GM18861 (cell line): ENCODE measurements at regions not wholly inside any gene's neighbourhood (a gene's known extent, or its start where the extent isn't known, plus 50 kb on each side); places are given as distances from the start of the nearest gene placed in this dataset.
"Not testable (repeated sequence)": the region's sequence is repeated elsewhere in the genome, so short reads cannot be mapped to it uniquely, and the experiment has no call there.

ENCODE experiments used
- ATAC-seq: cut with Tn5 transposase; IDR thresholded peaks from one replicate; pipeline ENCODE4 v1.9.1; 2021; ENCODE audit not compliant: unreplicated experiment

DNA sequence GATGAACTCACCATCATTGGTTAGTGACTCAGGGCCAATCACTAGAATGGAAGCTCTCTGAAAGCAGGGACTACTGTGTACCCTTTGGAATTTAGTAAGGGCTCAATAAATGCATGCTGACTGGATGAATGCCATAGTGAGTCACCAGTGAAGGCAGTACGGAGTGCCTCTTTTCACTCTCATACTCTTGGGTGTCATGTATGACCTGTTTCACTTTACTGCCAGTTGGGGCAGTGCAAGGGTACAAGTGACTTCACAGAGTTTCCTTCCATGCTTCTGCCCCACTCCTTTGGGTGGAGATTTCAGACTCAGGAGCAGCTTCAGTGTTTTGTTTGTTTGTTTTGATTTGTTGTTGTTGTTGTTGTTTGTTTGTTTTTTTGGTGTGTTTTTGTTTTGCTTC is 57.7 kb downstream of the SOX3 start:
- no peak for ATAC-seq

DNA sequence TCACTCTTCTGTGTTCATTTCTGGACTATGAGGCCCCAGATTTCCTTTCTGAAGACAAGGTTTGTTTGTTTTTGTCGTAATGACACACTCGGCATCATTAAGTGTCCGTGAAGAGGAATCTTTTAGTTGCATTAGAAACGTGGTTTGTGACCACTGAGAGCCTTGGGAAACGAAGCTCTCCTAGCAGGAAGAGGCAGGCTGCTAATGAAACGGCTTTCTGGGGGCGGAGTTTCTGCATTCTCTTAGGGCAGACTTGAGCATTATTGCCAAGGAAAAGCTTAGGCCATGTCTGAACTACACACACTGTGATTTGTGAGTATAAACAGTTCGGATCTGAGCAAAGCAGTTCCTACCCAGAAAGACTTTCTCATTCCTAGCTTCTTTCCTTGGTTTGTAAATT is 64.0 kb downstream of the SOX3 start:
- ATAC-seq = no peak

DNA sequence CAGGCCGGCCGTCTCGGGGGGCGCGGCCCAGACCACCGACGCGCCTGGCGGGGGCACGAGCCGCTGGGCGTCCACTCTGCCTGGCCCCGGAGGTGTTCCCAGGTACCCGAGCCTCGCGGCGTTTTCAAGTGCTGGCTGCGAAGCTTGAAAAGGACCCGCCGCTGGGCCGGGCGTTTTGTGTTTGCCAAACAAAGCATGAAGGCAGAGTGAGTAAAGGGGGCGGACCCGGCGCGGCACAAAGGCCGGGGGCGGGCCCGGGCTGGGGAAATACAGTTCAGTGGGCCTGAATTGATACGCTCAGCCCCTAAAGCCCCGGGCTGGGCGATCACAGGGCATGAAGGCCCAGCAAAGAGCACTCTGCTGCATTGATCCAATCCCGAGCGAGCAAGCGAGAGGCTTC is 65.4 kb downstream of the SOX3 start:
- no peak for ATAC-seq

DNA sequence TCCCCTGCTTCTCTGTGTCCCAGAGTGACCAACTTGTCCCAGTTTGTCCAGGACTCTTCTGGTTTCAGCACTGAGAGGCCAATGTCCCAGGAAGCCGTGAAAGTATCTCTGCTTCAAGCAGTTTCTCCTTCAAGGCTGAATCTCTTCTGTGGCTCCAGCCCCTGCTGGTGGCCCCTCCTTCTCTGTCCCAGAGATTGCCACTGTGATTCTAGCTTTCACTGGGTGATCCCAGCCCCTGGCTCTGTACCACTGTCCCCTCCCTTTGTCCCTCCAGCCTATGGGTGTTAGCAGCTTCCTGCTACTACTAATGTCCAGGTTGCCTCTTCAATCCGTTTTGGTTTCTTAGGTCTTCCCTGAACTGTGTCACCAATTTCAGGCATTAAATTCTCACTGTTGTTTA is 70.5 kb downstream of the SOX3 start:
- ATAC-seq = no peak

DNA sequence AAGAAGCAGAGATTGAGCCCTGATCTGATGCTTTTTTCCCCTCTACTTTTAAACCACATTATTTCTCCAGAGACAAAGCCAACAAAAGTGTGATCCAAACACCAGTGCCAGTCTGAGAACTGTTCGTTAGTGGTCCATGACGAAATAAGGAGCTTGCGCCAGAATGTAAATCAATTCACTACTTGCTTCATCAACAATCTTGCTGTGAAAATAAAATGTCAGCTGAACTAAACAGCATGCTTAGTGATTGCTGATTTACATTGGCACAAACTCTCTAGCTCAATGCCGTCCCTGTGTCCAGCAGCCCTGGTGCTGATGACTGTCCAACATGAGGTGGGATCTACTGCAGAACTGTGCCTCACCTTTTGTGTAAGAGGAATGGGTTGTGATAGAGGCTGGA is 71.3 kb downstream of the SOX3 start:
- no peak for ATAC-seq

DNA sequence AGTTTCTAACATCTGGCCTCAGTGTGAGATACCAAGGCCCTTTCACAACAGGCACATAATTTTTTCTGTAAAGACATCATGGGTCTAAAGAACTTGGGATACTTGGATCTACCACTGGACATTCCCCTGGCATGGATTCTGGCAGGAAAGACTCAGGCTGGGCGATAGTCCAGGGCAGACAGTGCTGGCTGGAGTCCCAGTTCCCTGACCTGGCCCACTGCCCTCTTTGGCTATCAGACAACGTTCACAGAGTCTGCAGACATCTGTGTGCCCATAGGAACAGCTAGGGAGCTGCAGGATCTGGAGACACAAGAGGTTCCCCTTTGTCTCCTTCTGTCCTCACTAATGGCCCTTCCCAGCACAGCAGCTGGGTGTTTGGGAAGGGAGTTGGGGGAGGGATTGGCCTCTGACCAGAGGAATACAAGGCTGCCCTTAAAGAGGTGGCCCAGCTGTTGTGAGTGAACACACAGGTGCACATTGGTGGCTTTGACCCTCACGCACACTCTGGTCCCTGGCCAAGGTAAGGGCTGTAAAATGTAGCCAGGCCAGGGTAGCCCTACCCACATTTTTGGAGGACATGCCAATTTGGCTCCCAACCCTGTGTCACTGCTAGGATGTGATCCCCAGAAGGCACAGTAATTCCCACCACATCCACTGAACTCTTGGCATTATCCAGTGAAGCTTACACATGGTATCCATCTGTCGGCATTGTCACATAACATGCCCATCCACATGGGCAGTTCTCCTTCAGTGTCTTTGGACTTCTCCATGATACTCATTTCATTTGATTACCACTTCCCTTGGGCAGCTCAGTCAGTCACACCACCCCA is 72.3 kb downstream of the SOX3 start:
- no peak for ATAC-seq

DNA sequence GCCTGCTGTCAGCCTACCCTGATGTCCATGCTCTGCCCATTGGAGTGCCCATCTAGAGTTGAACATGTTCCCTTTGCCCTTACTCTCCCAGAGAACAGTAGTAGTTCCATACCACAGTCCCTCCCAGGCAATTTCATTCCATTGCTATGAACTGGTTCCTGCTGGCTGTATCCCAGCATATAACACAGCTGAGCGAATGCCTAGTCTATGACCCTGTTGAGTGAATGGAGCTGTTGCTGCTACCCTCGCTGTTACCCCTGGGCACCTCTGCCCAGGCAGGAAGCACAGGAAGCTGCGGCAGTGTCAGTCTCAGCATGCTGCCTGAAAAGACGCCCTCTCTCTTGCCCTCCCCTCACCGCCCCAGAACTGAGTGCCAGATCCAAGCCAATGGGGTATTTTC is 73.3 kb downstream of the SOX3 start:
- ATAC-seq = no peak

DNA sequence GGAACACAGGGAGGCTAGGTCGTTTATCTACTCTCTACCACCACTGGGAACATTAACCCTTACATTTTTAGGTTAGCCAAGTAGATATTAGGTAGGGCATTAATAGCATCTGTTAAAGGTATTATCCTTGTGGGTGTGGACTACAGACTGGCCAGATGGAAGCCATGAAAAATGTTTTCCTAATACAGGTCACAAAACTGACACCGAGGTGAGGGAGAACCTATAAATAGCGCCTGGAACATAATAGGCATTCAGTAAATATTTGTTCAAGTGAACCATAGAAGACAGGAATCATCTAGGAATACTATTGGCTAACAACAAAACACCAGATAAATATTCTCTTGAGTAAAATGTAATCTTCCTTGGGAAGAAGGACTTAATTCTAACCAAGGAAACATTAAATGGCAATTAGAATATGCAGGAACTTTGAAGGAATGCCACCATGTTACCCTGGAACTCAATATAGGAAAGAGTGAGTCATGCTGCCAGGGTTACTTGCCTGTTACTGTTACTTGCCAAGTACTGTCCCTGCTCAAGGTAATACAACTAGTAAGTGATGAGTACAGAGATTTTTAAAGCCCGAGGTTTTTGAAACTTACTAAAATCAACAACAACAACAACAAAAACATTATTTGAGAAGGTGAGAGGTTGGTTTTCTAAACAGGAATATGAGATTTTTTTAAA is 79.0 kb downstream of the SOX3 start:
- ATAC-seq = no peak

DNA sequence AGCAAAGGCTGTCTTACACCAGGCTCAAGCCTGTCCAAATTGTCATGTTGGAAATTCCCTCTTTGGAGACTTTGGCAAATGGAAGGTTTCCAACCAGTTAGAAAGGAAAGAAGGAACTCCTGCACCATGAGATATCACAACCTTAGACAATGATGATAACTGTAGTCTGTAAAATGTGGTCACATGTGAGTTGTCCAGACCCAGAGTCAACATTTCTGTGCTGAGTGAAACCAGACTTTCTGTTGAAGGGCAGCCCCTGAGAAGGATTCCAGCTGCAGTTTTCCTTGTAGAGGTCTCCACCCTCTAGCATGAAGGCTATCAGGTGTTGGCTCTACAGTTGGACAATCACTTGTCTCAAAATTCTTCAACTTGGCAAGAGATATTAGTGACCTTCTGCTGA is 82.4 kb downstream of the SOX3 start:
- ATAC-seq = no peak

DNA sequence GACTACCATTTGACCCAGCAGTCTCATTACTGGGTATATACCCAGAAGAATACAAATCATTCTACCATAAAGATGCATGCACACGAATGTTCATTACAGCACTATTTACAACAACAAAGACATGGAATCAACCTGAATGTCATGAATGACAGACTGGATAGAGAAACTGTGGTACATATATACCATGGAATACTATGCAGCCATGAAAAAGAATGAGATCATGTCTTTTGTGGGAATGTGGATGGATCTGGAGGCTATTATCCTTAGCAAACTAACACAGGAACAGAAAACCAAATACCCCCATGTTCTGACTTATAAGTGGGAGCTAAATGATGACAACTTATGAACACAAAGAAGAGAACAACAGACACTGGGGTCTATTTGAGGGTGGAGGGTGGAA is 102.7 kb downstream of the SOX3 start:
- ATAC-seq = not testable (repeated sequence)

DNA sequence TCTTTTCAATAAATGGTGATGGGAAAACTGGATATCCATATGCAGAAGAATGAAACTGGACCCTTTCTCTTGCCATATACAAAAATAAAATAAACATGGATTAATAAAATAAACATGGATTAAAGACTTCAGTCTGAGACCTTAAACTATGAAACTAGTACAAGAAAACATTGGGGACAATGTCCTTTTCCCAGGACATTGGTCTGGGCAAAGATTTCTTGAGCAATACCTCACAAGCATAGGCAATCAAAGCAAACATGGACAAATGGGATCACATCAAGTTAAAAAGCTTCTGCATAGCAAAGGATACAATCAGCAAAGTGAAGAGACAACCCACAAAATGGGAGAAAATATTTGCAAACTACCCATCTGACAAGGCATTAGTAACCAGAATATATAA is 108.5 kb downstream of the SOX3 start:
- not testable (repeated sequence) for ATAC-seq

DNA sequence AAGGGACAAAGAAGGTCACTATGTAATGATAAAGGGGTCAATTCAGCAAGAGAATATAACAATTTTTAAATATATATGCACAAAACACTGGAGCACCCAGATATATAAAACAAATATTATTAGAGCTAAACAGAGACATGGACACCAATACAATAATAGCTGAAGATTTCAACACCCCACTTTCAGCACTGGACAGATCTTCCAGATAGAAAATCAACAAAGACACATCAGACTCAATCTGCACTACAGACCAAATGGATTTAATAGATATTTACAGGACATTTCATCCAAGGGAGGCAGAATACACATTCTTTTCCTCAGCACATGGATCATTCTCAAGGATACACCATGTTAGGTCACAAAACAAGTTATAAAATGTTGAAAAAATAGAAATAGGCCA is 111.4 kb downstream of the SOX3 start:
- no peak for ATAC-seq

DNA sequence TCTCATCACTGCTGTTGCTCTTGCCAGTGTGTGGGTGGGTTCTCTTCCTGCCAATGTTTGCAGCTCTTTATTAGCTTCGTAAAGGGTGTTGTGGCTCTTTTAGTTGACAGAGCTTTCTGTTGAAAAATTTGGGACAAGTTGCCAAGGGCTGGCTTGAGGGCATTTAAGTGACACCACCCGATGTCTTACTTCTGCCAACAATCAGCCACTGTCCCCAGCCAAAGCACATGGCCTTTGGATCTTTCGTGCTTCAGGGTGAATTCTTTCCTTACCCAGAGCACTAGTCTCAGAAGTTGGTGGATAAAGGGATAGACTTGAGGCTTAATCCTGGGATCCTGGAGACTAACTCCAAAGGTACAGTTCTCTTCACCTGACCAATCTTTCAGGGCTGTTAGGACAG is 113.6 kb downstream of the SOX3 start:
- ATAC-seq = no peak

DNA sequence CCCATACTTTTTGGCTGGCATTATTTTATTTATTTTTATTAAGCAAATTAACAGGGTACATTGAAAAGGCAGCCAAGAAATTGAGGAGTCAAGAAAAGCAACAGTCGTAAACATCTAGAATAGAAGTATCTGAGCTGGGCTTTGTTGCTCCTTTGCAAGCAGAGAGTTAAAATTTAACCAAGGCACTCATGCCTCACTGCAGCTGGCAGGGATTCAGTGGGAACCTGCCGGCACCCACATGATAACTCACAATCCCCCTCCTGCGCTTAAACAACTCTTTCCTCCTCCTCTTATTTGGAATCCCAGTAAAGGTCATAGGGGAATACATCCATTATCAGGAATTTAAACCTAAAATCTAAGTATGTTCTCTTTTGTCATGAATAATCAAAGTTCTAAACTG is 115.5 kb downstream of the SOX3 start:
- ATAC-seq = no peak

DNA sequence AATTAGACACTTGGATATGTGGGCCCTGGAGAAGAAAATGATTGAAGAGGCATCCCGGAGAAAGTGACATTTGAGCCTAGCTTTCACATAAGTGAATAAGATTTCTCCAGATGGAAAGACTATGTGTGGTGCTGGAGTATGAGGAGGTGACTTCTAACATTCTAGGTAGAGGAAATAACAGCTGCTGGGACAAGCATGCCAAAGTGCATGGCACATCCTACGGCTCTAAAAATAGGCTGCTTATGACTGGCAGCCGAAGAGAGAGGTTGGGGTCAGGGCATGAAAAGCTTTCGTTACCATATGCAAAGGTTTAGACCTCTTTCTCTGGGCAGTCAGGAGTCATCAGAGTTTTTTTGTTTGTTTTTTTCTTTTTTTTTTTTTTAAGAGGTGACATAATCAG is 142.0 kb downstream of the SOX3 start:
- no peak for ATAC-seq

DNA sequence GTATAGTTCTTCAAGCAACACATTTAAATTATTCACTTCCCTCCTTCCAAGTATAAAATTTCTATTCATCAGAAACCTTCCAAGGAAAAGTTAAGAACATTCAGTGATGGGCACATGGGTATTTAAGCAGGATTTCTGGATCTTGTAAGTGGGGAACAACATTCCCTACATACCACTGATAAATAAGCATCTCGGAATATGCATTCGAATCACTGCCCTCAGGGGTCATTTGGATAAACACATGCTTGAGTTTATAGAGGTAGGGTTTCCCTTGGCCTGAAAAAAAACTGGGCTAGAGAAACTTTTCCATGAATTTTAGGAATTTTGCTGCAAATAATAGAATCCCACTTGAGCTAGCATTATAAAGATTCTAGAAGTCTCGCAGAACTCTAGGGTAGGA is 143.9 kb downstream of the SOX3 start:
- no peak for ATAC-seq

DNA sequence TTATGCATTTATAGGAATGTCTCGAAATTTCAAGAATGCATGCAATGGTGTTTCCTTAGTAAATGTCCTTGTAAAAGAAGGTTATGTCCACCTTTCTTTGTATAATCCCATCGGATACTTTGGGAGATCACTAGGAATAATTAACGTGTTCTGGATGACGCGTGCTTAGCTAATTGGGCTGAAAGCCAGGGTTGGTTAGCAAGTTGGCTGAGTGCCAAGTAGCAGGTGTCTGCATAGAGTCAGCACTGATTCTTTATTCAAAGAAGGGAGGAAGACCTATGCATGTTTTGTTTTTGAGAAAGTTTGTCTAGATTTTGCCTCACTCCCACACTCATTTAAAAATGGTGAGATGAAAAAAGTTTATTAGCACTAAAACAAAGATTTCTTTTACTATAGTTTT is 144.6 kb downstream of the SOX3 start:
- no peak for ATAC-seq

DNA sequence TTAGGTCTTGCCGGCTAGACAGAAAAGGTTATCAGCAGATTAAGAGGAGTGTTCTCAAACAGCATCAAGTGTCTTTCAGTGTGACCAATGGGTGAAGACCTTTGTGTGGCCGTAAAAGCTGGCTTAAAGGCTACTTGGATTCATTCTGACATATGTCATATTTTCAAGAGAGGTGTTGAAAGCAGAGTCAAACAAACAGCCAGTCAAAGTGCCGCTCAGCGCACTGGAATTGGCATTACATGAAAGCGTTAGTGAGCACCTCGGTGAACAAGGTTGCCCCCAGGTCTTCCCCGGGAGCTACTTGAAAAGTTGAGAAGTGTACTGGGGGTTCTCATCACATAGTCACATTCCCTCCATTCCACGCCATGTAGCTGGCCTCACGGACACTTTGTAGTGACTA is 148.9 kb downstream of the SOX3 start:
- no peak for ATAC-seq

DNA sequence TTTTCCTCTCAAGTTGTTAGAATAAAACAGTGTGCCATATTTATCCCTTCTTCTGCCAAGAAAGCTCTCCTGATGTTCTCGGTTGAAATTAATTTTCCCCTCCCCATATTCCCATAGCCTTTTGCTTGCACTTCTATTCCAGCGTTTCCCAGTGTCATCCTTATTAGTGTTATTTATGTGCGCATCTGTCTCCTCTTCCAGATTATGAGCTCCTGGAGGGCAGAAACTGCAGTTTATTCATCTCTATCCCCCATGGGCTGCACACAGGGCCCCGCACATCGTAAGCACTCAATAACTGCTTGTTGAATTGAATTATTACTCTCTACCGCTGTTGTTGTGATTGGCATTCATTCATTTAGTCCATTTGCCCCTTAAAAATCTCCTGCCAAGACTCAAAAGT is 149.4 kb downstream of the SOX3 start:
- no peak for ATAC-seq

DNA sequence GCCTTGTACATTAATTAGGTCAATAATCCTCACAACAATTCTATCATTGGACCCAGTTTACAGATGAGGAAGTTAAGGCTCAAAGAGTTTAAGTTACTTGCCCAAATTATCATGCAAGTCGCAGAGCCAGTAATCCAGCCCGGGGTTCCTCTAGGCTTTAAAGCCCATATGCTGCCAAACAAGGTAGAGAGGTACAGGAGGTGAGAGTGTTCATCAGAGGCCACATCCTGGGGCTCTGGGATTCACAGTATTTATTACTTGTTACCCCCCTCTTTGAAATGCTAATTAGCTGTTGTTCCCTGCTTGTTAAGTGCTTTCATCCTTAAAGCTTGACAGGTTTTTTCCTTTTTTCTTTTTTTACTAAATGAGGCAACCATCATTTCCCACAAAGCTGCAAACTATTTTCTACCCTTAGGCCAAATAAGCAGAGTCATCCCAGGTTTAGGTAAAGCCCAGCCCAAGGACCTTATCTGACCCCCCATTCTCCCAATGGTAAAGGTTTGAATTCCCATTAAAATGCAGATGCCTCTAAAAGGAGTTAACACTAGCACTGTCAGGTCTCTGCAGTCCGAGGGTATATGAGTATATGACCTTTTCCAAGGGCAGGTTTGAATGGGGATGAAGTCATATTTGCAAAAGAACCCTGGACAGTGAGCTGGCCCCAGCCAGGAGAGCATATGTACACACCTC is 150.3 kb downstream of the SOX3 start:
- ATAC-seq = no peak

DNA sequence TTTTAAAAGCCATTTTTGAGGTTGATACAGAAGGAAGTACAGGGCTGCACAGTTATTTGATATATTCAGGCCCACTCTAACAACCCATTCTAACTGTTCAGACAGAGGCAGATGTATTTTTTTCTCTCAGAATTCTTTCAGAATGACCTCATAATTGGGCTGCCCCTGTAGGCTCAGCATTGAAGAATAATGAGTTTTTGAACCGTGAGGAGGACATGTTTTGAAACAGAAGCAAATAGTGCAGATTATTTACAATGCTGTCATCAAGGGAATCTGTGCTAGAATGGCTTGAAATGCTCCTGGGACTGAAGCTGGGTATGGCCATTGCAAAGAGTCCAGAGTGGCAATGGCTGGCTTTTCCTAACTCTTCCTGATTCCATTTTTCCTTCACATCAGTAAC is 158.1 kb downstream of the SOX3 start:
- ATAC-seq = no peak

DNA sequence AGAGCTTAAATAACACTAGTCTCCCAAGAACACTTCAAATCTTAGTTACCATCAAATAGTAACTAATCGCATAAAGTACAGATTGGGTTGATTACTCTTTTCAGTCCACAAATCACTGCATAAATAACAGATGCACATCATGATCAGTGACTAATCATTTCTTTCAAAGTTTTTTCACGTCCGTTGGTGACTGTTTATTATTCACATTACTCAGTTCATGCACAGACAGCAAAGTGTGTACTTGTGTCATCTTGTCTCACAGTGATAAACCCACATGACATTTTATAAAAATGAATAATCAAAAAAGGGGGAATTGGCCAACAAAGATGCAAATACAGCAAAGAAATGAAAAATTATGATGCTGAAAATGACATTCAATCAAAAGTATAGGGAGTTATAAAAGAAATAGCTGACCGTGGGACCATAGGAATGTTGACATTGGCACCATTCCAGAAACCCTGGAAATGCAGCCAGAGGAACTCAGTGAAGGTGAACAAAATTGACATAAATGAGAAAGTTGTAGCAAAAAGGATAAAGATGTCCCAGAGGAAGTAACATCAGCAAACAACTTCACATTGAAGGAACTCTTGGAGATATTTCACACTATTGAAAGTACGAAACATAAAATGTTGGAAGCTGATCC is 161.5 kb downstream of the SOX3 start:
- no peak for ATAC-seq
